H9 (cell line): ENCODE measurements at regions not wholly inside any gene's neighbourhood (a gene's known extent, or its start where the extent isn't known, plus 50 kb on each side); places are given as distances from the start of the nearest gene placed in this dataset.

Experiments
- DNase-seq: peaks from one replicate; pipeline ENCODE4 v3.0.0-alpha.2; 2017
- H2AFZ ChIP-seq: one replicate; pipeline ENCODE4 v1.6.1; 2013; ENCODE audit warnings: mild to moderate bottlenecking, low read length, control low read depth, moderate library complexity
- H2AK5ac ChIP-seq: 2 replicates; pipeline ENCODE4 v1.6.1; 2013; ENCODE audit warnings: low read length, control low read depth, mixed read lengths; ENCODE audit not compliant: insufficient read length
- H2BK120ac ChIP-seq: one replicate; pipeline ENCODE4 v1.6.1; 2013; ENCODE audit warnings: low read depth, mild to moderate bottlenecking, low read length, control low read depth, inconsistent platforms; ENCODE audit not compliant: poor library complexity, severe bottlenecking
- H2BK12ac ChIP-seq: 2 replicates; pipeline ENCODE4 v1.6.1; 2013; ENCODE audit warnings: low read length, control low read depth, mixed read lengths, low read depth; ENCODE audit not compliant: insufficient read length
- H2BK15ac ChIP-seq: 2 replicates; pipeline ENCODE4 v1.6.1; 2013; ENCODE audit warnings: low read depth, low read length, control low read depth
- H2BK20ac ChIP-seq: one replicate; pipeline ENCODE4 v1.6.1; 2013; ENCODE audit warnings: low read depth, mild to moderate bottlenecking, low read length, control low read depth, inconsistent platforms; ENCODE audit not compliant: poor library complexity, severe bottlenecking
- H2BK5ac ChIP-seq: 2 replicates; pipeline ENCODE4 v1.6.1; 2013; ENCODE audit warnings: low read length, control low read depth, mixed read lengths; ENCODE audit not compliant: insufficient read length
- H3K14ac ChIP-seq: 2 replicates; pipeline ENCODE4 v1.6.1; 2013; ENCODE audit warnings: low read length, control low read depth; ENCODE audit not compliant: insufficient read depth
- H3K18ac ChIP-seq: 2 replicates; pipeline ENCODE4 v1.6.1; 2013; ENCODE audit warnings: low read depth, mild to moderate bottlenecking, mixed read lengths, low read length, control low read depth; ENCODE audit not compliant: insufficient read length
- H3K23ac ChIP-seq: 2 replicates; pipeline ENCODE4 v1.6.1; 2013; ENCODE audit warnings: low read length, control low read depth, mixed read lengths, low read depth; ENCODE audit not compliant: insufficient read length
- H3K23me2 ChIP-seq: 2 replicates; pipeline ENCODE4 v1.6.1; 2013; ENCODE audit warnings: low read depth, mild to moderate bottlenecking, mixed read lengths, low read length, control low read depth; ENCODE audit not compliant: insufficient read length, poor library complexity, severe bottlenecking
- H3K27ac ChIP-seq: 2 replicates; pipeline ENCODE4 v1.5.1; 2013; ENCODE audit warnings: low read length, control low read depth, mixed read lengths, low read depth; ENCODE audit not compliant: insufficient read length
- H3K27me3 ChIP-seq: 2 replicates; pipeline ENCODE4 v1.6.1; 2013; ENCODE audit warnings: low read length, control low read depth, inconsistent platforms; ENCODE audit not compliant: insufficient read depth
- H3K4ac ChIP-seq: 2 replicates; pipeline ENCODE4 v1.6.1; 2013; ENCODE audit warnings: low read depth, mild to moderate bottlenecking, control low read depth, inconsistent platforms, low read length, moderate library complexity
- H3K4me1 ChIP-seq: 2 replicates; pipeline ENCODE4 v1.6.1; 2013; ENCODE audit warnings: low read length, control low read depth, inconsistent platforms; ENCODE audit not compliant: insufficient read depth
- H3K4me2 ChIP-seq: 2 replicates; pipeline ENCODE4 v1.6.1; 2013; ENCODE audit warnings: low read length, control low read depth, mixed read lengths; ENCODE audit not compliant: insufficient read length, insufficient read depth
- H3K56ac ChIP-seq: 2 replicates; pipeline ENCODE4 v1.6.1; 2013; ENCODE audit warnings: low read depth, mild to moderate bottlenecking, mixed read lengths, low read length, control low read depth; ENCODE audit not compliant: insufficient read length
- H3K79me1 ChIP-seq: 2 replicates; pipeline ENCODE4 v1.6.1; 2013; ENCODE audit warnings: low read depth, mild to moderate bottlenecking, moderate library complexity, low read length, control low read depth, inconsistent platforms; ENCODE audit not compliant: insufficient read depth, poor library complexity, severe bottlenecking
- H3K79me2 ChIP-seq: 2 replicates; pipeline ENCODE4 v1.6.1; 2013; ENCODE audit warnings: low read length, control low read depth, inconsistent platforms; ENCODE audit not compliant: insufficient read depth
- H3K9ac ChIP-seq: 2 replicates; pipeline ENCODE4 v1.6.1; 2013; ENCODE audit warnings: low read length, control low read depth, mixed read lengths; ENCODE audit not compliant: insufficient read length; ENCODE audit errors: extremely low read depth
- H3K9me3 ChIP-seq: one replicate; pipeline ENCODE4 v1.6.1; 2013; ENCODE audit warnings: low read depth, low read length, inconsistent platforms; ENCODE audit not compliant: control insufficient read depth
- H3T11ph ChIP-seq: one replicate; pipeline ENCODE4 v1.6.1; 2013; ENCODE audit warnings: mild to moderate bottlenecking, low read length, control low read depth, inconsistent platforms
- H4K20me1 ChIP-seq: one replicate; pipeline ENCODE4 v1.6.1; 2013; ENCODE audit not compliant: control insufficient read depth, insufficient read length, insufficient read depth
- H4K5ac ChIP-seq: 2 replicates; pipeline ENCODE4 v1.6.1; 2013; ENCODE audit warnings: low read depth, mild to moderate bottlenecking, mixed read lengths, low read length, control low read depth; ENCODE audit not compliant: insufficient read length
- H4K8ac ChIP-seq: replicated peaks from 2 replicates; pipeline ENCODE4 v1.6.1; 2013; ENCODE audit warnings: low read length, control low read depth, mixed read lengths, low read depth; ENCODE audit not compliant: insufficient read length
- H4K91ac ChIP-seq: 2 replicates; pipeline ENCODE4 v1.6.1; 2013; ENCODE audit warnings: low read depth, mild to moderate bottlenecking, moderate library complexity, mixed read lengths, low read length, control low read depth; ENCODE audit not compliant: insufficient read length
- H3K27ac Mint-ChIP-seq, 3 experiments: 2 replicates in 2 of 3; 3 replicates in 1 of 3; pipeline ENCODE4 v1.8.0; 2020 to 2021; ENCODE audit warnings: mixed read lengths in 3 of 3, mild to moderate bottlenecking in 1 of 3, moderate library complexity in 1 of 3
- H3K27me3 Mint-ChIP-seq: 2 replicates; pipeline ENCODE4 v1.8.0; 2021; ENCODE audit warnings: low read depth, mild to moderate bottlenecking, moderate library complexity, mixed read lengths
- H3K36me3 Mint-ChIP-seq, 3 experiments: 2 replicates in 2 of 3; 3 replicates in 1 of 3; pipeline ENCODE4 v1.8.0; 2020 to 2021; ENCODE audit warnings: low read depth in 3 of 3, mixed read lengths in 3 of 3; ENCODE audit not compliant: insufficient read depth in 1 of 3
- H3K4me1 Mint-ChIP-seq, 2 experiments: 2 replicates each; pipeline ENCODE4 v1.8.0; 2020; ENCODE audit warnings: mixed read lengths in 2 of 2
- H3K4me3 Mint-ChIP-seq, 2 experiments: 2 replicates in 1 of 2; 3 replicates in 1 of 2; pipeline ENCODE4 v1.8.0; 2020 to 2021; ENCODE audit warnings: mild to moderate bottlenecking in 2 of 2, mixed read lengths in 2 of 2, moderate library complexity in 1 of 2
- H3K9me3 Mint-ChIP-seq, 2 experiments: 2 replicates in 1 of 2; 3 replicates in 1 of 2; pipeline ENCODE4 v1.8.0; 2020; ENCODE audit warnings: mild to moderate bottlenecking in 2 of 2, mixed read lengths in 2 of 2, moderate library complexity in 1 of 2
- CTCF ChIP-seq: fragments of 200-600 bp; sonication (generic); conservative IDR thresholded peaks from 3 replicates; pipeline ENCODE4 v1.8.0; 2021; ENCODE audit warnings: antibody characterized with exemption, mild to moderate bottlenecking

GRCh38 chr13:80881495-80881894, 540.6 kb upstream of the SPRY2 start:
- no peak overlapping the region for H2BK20ac ChIP-seq
- H4K5ac ChIP-seq = no peak overlapping the region
- no peak for DNase-seq
- no peak overlapping the region for H3K23ac ChIP-seq
- H4K8ac ChIP-seq = no peak overlapping the region
- H2BK120ac ChIP-seq = no peak overlapping the region
- no peaks in the 10 kb centered on the region for H4K20me1 ChIP-seq
- H3K9me3 ChIP-seq = no peaks in the 10 kb centered on the region
- no peak for TF ChIP-seq CTCF
- no peaks in the 10 kb centered on the region for H3K23me2 ChIP-seq
- H2AK5ac ChIP-seq = no peak overlapping the region
- Mint-ChIP-seq H3K4me3 (no peak overlapping the region), H3K9me3 (no peaks in the 10 kb centered on the region), H3K4me1 (peaks cover 11 to 12% of the 10 kb centered on the region in 2 experiments), H3K27ac (no peak overlapping the region), H3K27me3 (no peaks in the 10 kb centered on the region; the same call in 1 of the 2 replicates), H3K36me3 (no peaks in the 10 kb centered on the region; a peak in 1 of 7 replicates)
- no peak overlapping the region for H3K56ac ChIP-seq
- no peaks in the 10 kb centered on the region for H3K79me1 ChIP-seq
- H3K4ac ChIP-seq = no peak overlapping the region
- no peak overlapping the region for H2BK5ac ChIP-seq
- H3K9ac ChIP-seq = no peak overlapping the region
- H2BK12ac ChIP-seq = no peak overlapping the region
- H3T11ph ChIP-seq = no peak overlapping the region
- no peak overlapping the region for H3K4me2 ChIP-seq
- H2AFZ ChIP-seq = no peak overlapping the region
- no peaks in the 10 kb centered on the region for H3K79me2 ChIP-seq
- no peak overlapping the region for H3K27ac ChIP-seq
- H4K91ac ChIP-seq = no peak overlapping the region
- peaks cover 3% of the 10 kb centered on the region; the same call in 1 of the 2 replicates for H3K4me1 ChIP-seq
- H2BK15ac ChIP-seq = no peak overlapping the region
- no peaks in the 10 kb centered on the region; the same call in 1 of the 2 replicates for H3K27me3 ChIP-seq
- no peak overlapping the region for H3K14ac ChIP-seq
- H3K18ac ChIP-seq = no peak overlapping the region
